NT2/D1 (cell line): ENCODE measurements at regions not wholly inside any gene's neighbourhood (a gene's known extent, or its start where the extent isn't known, plus 50 kb on each side); places are given as distances from the start of the nearest gene placed in this dataset.

Experiments used
- SUZ12 ChIP-seq: IDR thresholded peaks from 2 replicates; pipeline ENCODE4 v1.6.1; 2011; ENCODE audit not compliant: insufficient read length, insufficient read depth; ENCODE audit errors: extremely low read depth
- YY1 ChIP-seq: IDR thresholded peaks from 2 replicates; pipeline ENCODE4 v1.6.1; 2011; ENCODE audit not compliant: insufficient read length, insufficient read depth
- ZNF274 ChIP-seq: IDR thresholded peaks from 2 replicates; pipeline ENCODE4 v1.6.1; 2011; ENCODE audit warnings: mild to moderate bottlenecking, low read depth, low read length

DNA sequence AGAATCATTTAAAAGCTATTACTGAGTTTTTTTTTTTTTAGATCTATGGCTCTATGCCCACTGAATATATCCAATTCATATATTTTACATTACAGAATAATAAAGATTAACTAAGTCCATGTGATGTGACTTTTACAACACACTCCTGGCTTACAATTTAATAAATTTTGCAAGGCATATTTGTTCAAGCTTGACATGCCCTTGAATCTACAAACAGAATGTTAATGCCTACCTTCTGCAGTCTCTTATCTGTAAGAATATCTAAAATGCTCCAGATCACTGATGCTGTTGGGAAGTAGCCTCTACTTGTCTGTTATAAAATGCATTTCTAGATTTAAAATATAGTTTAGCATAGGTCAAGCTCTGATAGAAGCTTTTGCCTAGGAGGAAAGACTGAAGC lies 100.7 kb upstream of the RASGEF1B start:
- TF ChIP-seq SUZ12 (no peak), ZNF274 (no peak), YY1 (no peak)
